Hepatocyte (in vitro differentiated cells): ENCODE measurements at regions not wholly inside any gene's neighbourhood (a gene's known extent, or its start where the extent isn't known, plus 50 kb on each side); places are given as distances from the start of the nearest gene placed in this dataset.

ENCODE experiments used
- CTCF ChIP-seq: fragments of 200-600 bp; sonication (generic); IDR thresholded peaks from 2 replicates; pipeline ENCODE4 v1.5.1; 2016; ENCODE audit warnings: antibody characterized with exemption, mild to moderate bottlenecking; ENCODE audit not compliant: poor library complexity
- EZH2 ChIP-seq: fragments of 200-600 bp; sonication (generic); IDR thresholded peaks from 2 replicates; pipeline ENCODE4 v1.6.1; 2016; ENCODE audit warnings: antibody characterized with exemption, mild to moderate bottlenecking, borderline replicate concordance
- EZH2phosphoT487 ChIP-seq: fragments of 200-600 bp; sonication (generic); IDR thresholded peaks from one replicate; pipeline ENCODE4 v1.6.1; 2018; ENCODE audit warnings: antibody characterized with exemption, mild to moderate bottlenecking, low read depth, moderate library complexity; ENCODE audit not compliant: unreplicated experiment, severe bottlenecking

DNA sequence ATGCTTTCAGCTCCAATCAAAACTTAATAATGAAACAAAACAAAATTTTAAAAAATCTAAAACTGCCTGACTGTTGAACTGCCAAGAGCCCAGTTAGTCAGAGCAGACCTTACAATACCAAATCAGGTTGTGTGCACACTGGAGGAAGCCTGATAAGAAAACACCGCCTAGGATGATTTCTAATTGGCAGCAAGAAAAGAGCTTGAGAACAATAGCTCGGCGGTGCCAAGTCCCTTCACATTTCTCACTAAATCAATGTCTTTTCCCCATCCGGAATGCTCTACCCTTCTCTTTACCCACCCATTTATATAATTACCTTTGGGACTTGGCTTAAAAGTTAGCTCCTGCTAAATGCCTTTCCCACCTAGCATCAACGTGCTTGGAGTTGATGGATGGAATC is 256.7 kb downstream of the C12orf75 start:
- TF ChIP-seq CTCF, result no peak
- no peak for TF ChIP-seq EZH2phosphoT487
- TF ChIP-seq EZH2, result no peak
